KMS-11 (cell line): ENCODE measurements at regions not wholly inside any gene's neighbourhood (a gene's known extent, or its start where the extent isn't known, plus 50 kb on each side); places are given as distances from the start of the nearest gene placed in this dataset.

Source experiments
- H2AFZ ChIP-seq: fragments of 200-600 bp; sonication (generic); 2 replicates; pipeline ENCODE4 v1.6.1; 2016; ENCODE audit warnings: antibody characterized with exemption, mixed run types, low read depth
- H3K27ac ChIP-seq: fragments of 200-600 bp; sonication (generic); 2 replicates; pipeline ENCODE4 v1.6.1; 2016; ENCODE audit warnings: mild to moderate bottlenecking, mixed run types
- H3K27me3 ChIP-seq: fragments of 200-600 bp; sonication (generic); 2 replicates; pipeline ENCODE4 v1.6.1; 2017; ENCODE audit warnings: mild to moderate bottlenecking, low read depth, mixed run types, moderate library complexity; ENCODE audit not compliant: insufficient read depth
- H3K36me3 ChIP-seq: fragments of 200-600 bp; sonication (generic); 2 replicates; pipeline ENCODE4 v1.6.1; 2017; ENCODE audit warnings: mild to moderate bottlenecking, mixed run types; ENCODE audit not compliant: insufficient read depth
- H3K4me1 ChIP-seq: fragments of 200-600 bp; sonication (generic); 2 replicates; pipeline ENCODE4 v1.6.1; 2016; ENCODE audit warnings: mild to moderate bottlenecking, low read depth, mixed run types; ENCODE audit not compliant: poor library complexity, severe bottlenecking
- H3K4me2 ChIP-seq: fragments of 200-600 bp; sonication (generic); 2 replicates; pipeline ENCODE4 v1.7.0; 2016; ENCODE audit warnings: mild to moderate bottlenecking, mixed run types
- H3K4me3 ChIP-seq: fragments of 200-600 bp; sonication (generic); IDR thresholded peaks from 2 replicates; pipeline ENCODE4 v1.6.1; 2017; ENCODE audit warnings: low read depth, low read length, mixed read lengths; ENCODE audit not compliant: insufficient read depth
- H3K79me2 ChIP-seq: fragments of 200-600 bp; sonication (generic); 2 replicates; pipeline ENCODE4 v1.6.1; 2016; ENCODE audit warnings: low read depth, mixed run types; ENCODE audit not compliant: insufficient read depth
- H3K9ac ChIP-seq: fragments of 200-600 bp; sonication (generic); 2 replicates; pipeline ENCODE4 v1.6.1; 2016; ENCODE audit warnings: mild to moderate bottlenecking, mixed run types
- H4K20me1 ChIP-seq: fragments of 200-600 bp; sonication (generic); 2 replicates; pipeline ENCODE4 v1.6.1; 2016; ENCODE audit warnings: mild to moderate bottlenecking, mixed run types; ENCODE audit not compliant: insufficient read depth
- CTCF ChIP-seq: fragments of 200-600 bp; sonication (generic); conservative IDR thresholded peaks from 2 replicates; pipeline ENCODE4 v1.6.1; 2017; ENCODE audit warnings: low read depth, mild to moderate bottlenecking, antibody characterized with exemption, low read length, moderate library complexity, mixed read lengths

GRCh38 chr4:89615051-89615450 lies 221.9 kb downstream of the SNCA start:
- TF ChIP-seq CTCF = no peak
- Histone ChIP-seq H3K4me3 (no peak overlapping the region), H4K20me1 (no peaks in the 10 kb centered on the region), H3K27ac (no peak overlapping the region), H3K4me2 (no peak overlapping the region), H3K9ac (no peak overlapping the region), H3K36me3 (no peaks in the 10 kb centered on the region), H3K27me3 (no peaks in the 10 kb centered on the region), H2AFZ (no peak overlapping the region), H3K4me1 (no peaks in the 10 kb centered on the region), H3K79me2 (no peaks in the 10 kb centered on the region)

DNA sequence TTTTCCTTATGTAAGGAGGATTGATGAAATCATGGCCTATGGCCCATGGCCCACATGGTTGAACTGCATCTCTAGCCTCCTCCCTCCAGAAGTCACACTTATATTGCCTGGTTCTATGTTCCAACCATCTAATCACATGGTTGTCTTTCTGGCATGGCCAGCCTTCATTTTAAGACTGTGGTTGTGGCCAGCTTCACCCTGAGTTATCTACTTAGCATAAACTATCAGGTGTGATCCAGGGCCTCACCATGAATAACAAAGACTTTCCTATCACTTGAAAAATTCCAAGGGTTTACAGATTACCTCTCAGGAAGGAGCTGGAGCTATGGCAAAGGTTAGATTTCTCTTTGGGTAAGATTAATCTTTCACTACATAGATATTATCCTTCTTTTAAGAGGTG lies 222.8 kb downstream of the SNCA start:
- Histone ChIP-seq H3K79me2 (no peaks in the 10 kb centered on the region), H3K4me1 (no peaks in the 10 kb centered on the region), H3K27me3 (no peaks in the 10 kb centered on the region), H4K20me1 (no peaks in the 10 kb centered on the region), H3K4me2 (no peak overlapping the region), H3K27ac (no peak overlapping the region), H3K4me3 (no peak overlapping the region), H3K36me3 (no peaks in the 10 kb centered on the region), H3K9ac (no peak overlapping the region), H2AFZ (no peak overlapping the region)
- TF ChIP-seq CTCF = no peak

GRCh38 chr4:89610236-89610635 lies 226.7 kb downstream of the SNCA start:
- Histone ChIP-seq H2AFZ (no peak overlapping the region), H3K4me3 (no peak overlapping the region), H3K79me2 (no peaks in the 10 kb centered on the region), H4K20me1 (no peaks in the 10 kb centered on the region), H3K4me2 (no peak overlapping the region), H3K4me1 (no peaks in the 10 kb centered on the region), H3K36me3 (no peaks in the 10 kb centered on the region), H3K9ac (no peak overlapping the region), H3K27me3 (no peaks in the 10 kb centered on the region), H3K27ac (no peak overlapping the region)
- no peak for TF ChIP-seq CTCF

DNA sequence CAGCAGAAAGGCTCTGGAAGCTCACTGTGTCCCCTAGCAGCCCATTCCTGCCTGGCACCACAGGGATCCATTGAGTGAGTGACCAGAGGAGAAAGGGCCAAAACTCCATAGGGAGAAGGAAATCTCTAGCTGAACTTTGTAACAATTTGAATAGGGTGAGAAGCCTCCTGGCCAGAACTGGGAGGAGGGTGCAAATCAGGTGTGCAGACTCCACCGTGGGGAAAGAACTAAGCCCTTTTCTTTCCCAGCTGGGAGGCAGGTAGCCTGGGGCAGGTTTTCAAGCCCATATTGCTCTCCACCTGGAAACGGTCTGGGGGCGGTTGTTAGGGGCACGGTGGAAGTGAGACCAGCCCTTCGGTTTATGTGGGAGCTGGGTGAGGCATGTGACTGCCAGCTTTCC lies 227.2 kb downstream of the SNCA start:
- H3K4me3 ChIP-seq = no peak overlapping the region
- no peak overlapping the region for H3K27ac ChIP-seq
- TF ChIP-seq CTCF = no peak
- H3K79me2 ChIP-seq = no peaks in the 10 kb centered on the region
- H4K20me1 ChIP-seq = no peaks in the 10 kb centered on the region
- no peaks in the 10 kb centered on the region for H3K27me3 ChIP-seq
- no peak overlapping the region for H3K9ac ChIP-seq
- H3K36me3 ChIP-seq = no peaks in the 10 kb centered on the region
- no peak overlapping the region for H3K4me2 ChIP-seq
- H2AFZ ChIP-seq = no peak overlapping the region
- H3K4me1 ChIP-seq = no peaks in the 10 kb centered on the region

GRCh38 chr4:89604951-89605350 lies 232.0 kb downstream of the SNCA start:
- H3K4me1 ChIP-seq = no peaks in the 10 kb centered on the region
- no peaks in the 10 kb centered on the region for H3K36me3 ChIP-seq

More at GRCh38 chr4:89604951-89605350, 232.0 kb downstream of the SNCA start:
- Histone ChIP-seq H4K20me1 (no peaks in the 10 kb centered on the region), H3K27me3 (no peaks in the 10 kb centered on the region), H3K27ac (no peak overlapping the region), H2AFZ (no peak overlapping the region), H3K9ac (no peak overlapping the region), H3K79me2 (no peaks in the 10 kb centered on the region), H3K4me2 (no peak overlapping the region), H3K4me3 (no peak overlapping the region)
- TF ChIP-seq CTCF = no peak
